HK-2 (cell line): ENCODE measurements at regions not wholly inside any gene's neighbourhood (a gene's known extent, or its start where the extent isn't known, plus 50 kb on each side); places are given as distances from the start of the nearest gene placed in this dataset.
"Not testable (repeated sequence)": the region's sequence is repeated elsewhere in the genome, so short reads cannot be mapped to it uniquely, and the experiment has no call there.

Experiments
- DNase-seq: peaks from one replicate; pipeline ENCODE4 v3.0.0-alpha.2; 2018; ENCODE audit not compliant: unreplicated experiment

- no peak for DNase-seq
Measured at GRCh38 chr4:12701384-12701783, 782.8 kb downstream of the RAB28 start.

DNA sequence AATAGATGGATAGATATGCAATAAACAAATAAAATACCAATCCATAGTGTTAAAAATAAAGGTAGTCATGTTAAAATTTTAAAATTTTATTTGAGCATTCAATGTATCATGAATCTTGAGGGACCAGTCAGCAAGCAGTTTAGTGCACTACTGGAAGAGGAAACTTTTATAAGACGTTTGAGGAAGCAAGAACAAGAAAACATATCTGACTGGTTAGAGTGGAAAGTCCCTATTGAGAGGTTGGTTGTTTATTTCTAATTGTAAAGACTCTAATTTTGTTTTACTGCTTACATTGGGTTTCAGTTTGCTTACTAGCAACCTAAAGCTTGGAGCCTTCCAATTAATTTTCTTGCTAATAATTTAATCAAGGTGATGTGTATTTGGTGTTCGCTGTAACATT, 786.2 kb downstream of the RAB28 start:
- no peak for DNase-seq

DNA sequence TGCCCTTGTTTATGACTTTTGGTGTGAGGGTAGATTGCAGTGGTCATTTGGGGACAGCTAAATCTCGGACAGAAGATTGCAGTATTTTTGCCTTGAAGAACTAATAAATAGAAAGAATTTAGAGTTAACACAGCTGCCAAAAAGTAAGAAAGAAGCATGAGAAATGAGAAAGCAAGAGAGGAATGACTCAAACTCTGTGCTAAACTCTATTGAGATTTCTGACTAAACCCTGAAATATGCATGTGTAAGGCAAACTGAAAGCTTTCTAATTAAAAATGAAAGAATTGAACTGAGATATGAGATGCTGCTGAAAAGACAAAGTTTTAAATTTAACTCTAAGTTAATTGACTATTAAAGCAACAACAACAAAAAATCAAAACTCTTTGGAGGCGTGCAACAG, 791.3 kb downstream of the RAB28 start:
- DNase-seq = no peak

DNA sequence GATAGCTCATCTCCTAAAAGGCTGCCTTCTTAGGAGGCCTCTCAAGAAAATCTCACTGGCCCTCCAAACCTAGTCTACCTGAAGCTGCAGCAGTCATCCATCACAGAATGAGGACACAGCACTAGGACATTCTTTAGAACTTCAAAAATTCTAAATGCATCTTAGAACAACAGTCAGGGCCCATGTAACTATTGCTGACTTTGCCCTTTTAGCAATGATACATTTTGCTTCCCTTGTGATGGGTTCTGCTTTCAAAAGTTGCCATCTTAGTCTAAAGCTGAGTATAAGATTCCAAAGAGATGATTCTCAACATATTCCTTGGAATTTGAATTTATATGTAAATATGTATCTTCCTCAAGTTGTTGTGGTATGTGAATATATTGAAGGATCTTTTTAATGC, 793.0 kb downstream of the RAB28 start:
- no peak for DNase-seq

GRCh38 chr4:12689457-12689856, 794.7 kb downstream of the RAB28 start:
- no peak for DNase-seq

DNA sequence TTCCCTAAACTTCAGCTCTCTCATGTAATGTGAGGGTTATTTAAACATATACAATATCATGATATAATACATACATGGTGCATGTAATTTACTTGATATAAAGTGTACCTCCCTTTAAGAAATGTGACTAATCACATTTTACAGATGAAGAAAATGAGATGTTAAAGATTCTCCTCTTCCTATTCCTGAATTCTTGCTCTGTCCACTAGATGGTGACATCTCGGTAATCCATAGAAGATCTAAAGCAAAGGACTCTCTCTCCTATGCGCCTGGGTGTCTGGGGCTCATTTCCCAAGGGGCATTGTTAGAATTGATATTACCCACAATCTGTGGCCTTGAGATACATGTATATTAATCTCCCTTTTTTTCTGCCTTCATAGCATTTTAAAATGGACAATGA, 804.9 kb downstream of the RAB28 start:
- no peak for DNase-seq

- DNase-seq = no peak
Measured at GRCh38 chr4:12674184-12674583, 810.0 kb downstream of the RAB28 start.

GRCh38 chr4:12672303-12672702, 811.8 kb downstream of the RAB28 start:
- no peak for DNase-seq

DNA sequence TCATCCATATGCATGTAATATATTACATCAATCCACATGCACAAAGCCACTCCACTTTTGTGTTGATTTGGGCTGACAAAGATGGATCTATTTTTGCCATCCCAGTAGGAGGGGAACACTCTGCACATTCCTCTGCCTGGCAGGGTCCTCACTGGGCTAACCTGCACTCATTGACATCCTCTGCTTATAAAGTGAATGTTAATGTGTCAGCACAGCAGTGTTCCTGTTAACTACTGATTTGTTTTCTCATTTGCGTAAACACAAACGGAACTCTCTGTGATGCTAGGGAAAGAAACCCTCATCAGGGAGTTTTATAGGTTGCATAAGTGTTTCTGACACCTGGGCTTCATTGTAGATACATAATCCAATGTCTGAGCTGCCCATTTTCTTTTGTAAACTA, 826.0 kb downstream of the RAB28 start:
- DNase-seq = no peak

DNA sequence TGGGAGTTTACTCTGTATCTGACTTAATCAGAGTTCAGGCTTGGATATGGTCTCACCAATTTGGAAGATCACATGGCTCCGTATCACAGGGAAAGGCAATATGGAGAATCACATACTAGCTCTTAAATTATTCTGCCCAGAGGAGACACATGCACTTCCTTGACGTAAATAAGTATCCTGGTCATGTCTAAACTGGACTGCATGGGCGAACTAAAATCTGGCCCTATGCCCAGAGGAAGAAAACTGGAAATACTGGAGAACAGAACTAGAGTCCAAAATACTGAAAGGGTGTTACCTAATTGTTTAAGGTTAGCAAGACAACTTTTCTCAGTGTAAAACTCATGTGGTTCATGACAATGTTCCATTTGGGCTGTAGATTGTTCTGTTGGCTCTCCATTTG, 832.3 kb downstream of the RAB28 start:
- no peak for DNase-seq

DNA sequence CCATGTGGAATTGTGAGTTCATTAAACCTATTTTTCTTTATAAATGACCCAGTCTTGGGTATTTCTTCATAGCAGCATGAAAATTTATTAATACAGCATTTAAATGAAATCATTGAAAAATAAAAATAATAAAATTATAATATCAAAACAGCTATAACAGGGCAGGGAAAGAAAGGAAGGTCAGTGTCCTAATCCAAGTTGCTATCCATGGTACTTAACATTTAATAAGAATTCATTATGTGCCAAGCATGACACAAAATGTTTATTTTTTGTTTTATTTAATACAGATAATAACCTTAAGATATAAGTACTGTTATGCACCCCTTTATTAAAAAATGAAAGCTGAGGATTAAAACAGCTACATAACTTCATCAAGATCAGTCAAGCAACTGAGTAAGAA, 838.4 kb downstream of the RAB28 start:
- no peak for DNase-seq

GRCh38 chr4:12644261-12644660, 839.9 kb downstream of the RAB28 start:
- no peak for DNase-seq

DNA sequence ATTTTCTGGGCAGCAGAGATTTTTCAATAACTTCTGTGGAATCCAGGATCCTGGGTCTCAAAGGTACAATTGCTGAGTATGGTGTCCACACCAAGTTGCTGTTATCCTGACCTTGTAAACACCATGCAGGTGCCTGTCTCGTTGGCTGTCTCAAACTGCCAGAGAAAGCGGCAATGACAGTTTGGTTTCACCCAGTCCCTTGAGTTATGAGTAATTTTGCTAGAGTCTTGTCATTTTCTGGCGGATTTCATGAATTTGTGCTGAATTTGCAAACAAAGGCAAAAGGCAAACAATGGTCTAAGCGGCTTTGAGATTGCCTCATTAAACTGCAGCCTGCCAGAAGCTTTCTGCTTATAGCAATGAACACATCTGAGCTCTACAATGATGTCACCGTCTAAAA, 847.9 kb downstream of the RAB28 start:
- no peak for DNase-seq

DNA sequence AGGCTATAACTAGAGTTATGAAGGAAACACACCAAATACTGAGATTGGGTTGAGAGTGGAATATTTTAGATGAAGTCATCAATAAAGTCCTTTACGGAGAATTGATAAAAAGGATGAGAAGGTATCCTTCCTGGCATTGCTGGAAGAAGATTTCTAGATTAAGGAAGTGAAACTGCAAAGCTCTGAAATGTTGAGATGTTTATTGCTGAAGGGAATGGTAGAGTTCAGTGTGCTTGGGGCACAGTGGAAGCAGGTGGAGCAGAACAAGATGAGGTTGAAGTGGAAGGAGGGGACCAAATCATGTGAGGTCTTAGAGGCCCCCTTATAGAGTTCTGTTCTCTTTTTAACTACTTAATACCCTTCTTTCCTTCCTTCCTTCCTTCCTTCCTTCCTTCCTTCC, 848.5 kb downstream of the RAB28 start:
- no peak for DNase-seq

- DNase-seq = peak; percentile 79
Measured at GRCh38 chr4:12633053-12633651, 851.0 kb downstream of the RAB28 start.

GRCh38 chr4:12615822-12616221, 868.3 kb downstream of the RAB28 start:
- DNase-seq = no peak

GRCh38 chr4:12612876-12613275, 871.3 kb downstream of the RAB28 start:
- DNase-seq = no peak

- DNase-seq = not testable (repeated sequence)
Measured at GRCh38 chr4:12609212-12609875, 874.8 kb downstream of the RAB28 start.

GRCh38 chr4:12595986-12596385, 888.2 kb downstream of the RAB28 start:
- no peak for DNase-seq

- DNase-seq = no peak
Measured at GRCh38 chr4:12595489-12595888, 888.7 kb downstream of the RAB28 start.

- no peak for DNase-seq
Measured at GRCh38 chr4:12588582-12588981, 895.6 kb downstream of the RAB28 start.

DNA sequence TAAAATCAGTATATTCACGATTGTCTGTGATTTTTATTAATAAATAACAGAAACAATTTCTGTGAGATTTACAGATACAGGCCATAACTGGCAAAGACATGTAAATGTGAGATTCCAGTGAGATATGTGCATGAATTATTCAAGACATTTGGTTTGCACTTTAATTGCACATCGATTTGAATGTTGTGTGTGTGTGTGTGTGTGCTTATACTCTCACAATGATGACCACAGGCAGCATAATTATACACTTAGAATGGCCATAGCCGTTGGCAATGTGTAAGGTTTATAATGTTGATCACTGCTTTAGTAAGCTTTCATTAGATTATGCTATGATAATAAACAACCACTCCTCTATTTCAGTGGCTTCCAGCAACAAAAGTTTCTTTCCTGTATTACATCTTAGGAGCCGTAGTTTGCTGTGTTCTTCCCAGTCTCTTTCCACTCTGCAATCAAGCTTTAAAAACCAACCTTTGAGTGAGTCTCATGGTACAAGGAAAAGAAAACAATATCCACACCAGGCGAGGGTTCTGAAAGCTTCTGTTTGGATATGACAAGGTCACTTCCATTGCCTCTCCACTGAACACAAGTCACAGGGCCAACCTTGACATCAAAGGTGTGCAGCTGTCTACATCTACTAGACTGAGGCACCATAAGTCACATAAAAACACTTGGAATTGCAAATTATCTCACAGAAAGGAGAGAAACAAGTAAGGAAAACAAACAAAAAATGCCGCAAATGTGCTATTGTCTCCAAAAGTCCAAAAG, 897.7 kb downstream of the RAB28 start:
- DNase-seq = no peak
